GM10248 (cell line): ENCODE measurements at regions not wholly inside any gene's neighbourhood (a gene's known extent, or its start where the extent isn't known, plus 50 kb on each side); places are given as distances from the start of the nearest gene placed in this dataset.

Experiments used
- CTCF ChIA-PET: fragments of 300-600 bp; sonication (Branson Sonifier 250); formaldehyde crosslinking; extraction: SDS; loops from one replicate; lab custom pipeline; 2021; ENCODE audit warnings: antibody characterized with exemption; lab: Yijun Ruan, JAX
- POLR2A ChIA-PET: fragments of 350-650 bp; sonication (Branson Sonifier 250); formaldehyde crosslinking; extraction: SDS; loops from one replicate; lab custom pipeline; 2020; ENCODE audit warnings: antibody characterized with exemption; lab: Yijun Ruan, JAX
- DNase-seq: peaks from one replicate; pipeline ENCODE4 v3.0.0; 2012; ENCODE audit errors: extremely low spot score
- TF ChIP-seq, protein P1 (sequence below): IDR thresholded peaks from 2 replicates; pipeline ENCODE4 v1.5.1; 2012; ENCODE audit warnings: mild to moderate bottlenecking, low read depth; ENCODE audit errors: extremely low read depth, missing control alignments, control extremely low read depth

DNA sequence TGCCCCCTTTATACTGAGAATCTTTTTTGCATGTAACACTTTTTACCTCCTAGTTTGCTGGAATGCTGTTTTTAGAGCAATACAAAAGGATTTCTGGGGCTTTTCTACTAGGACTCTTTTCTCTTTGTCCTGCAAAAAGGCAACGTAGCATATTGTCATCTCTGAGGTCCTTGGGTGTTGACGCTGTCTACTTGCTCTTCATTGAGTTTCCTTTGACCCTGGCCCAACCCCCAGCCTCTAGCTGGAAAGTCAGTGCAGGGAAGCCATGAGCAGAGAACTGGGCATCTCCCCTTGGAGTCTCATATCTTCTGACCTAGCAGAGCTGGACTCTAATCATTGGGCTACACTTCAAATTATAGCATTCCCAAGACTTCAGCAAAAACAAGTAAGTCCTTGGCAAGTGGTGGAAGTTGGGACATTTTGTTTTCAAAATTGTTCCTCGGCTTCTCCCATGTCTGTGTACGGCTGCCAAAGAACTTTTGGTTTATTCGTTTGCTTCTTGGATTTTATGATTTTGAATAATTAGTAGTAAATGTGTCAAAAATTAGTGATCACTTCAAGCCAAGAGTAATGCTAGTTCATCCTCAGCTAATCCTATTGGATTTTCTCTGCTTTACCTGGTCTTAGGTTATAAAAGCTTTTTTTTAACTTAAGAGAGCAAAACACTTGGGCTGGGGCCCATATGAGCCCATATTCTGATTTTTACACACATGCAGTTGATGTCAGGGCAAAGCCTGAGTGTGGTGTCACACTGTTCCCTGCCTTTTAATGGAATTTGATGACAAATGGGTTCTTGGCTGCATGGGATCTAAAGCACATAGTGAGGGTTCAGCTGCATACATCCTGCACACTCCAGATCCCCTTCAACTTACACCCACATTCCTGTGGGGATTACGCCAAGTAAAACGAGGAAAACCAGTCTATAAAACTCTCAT is 419.5 kb upstream of the C2CD4B start:
- ChIA-PET POLR2A (no interaction called here), CTCF (no interaction called here)
- TF ChIP-seq, protein P1, sequence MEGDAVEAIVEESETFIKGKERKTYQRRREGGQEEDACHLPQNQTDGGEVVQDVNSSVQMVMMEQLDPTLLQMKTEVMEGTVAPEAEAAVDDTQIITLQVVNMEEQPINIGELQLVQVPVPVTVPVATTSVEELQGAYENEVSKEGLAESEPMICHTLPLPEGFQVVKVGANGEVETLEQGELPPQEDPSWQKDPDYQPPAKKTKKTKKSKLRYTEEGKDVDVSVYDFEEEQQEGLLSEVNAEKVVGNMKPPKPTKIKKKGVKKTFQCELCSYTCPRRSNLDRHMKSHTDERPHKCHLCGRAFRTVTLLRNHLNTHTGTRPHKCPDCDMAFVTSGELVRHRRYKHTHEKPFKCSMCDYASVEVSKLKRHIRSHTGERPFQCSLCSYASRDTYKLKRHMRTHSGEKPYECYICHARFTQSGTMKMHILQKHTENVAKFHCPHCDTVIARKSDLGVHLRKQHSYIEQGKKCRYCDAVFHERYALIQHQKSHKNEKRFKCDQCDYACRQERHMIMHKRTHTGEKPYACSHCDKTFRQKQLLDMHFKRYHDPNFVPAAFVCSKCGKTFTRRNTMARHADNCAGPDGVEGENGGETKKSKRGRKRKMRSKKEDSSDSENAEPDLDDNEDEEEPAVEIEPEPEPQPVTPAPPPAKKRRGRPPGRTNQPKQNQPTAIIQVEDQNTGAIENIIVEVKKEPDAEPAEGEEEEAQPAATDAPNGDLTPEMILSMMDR = no peak
- no peak for DNase-seq

DNA sequence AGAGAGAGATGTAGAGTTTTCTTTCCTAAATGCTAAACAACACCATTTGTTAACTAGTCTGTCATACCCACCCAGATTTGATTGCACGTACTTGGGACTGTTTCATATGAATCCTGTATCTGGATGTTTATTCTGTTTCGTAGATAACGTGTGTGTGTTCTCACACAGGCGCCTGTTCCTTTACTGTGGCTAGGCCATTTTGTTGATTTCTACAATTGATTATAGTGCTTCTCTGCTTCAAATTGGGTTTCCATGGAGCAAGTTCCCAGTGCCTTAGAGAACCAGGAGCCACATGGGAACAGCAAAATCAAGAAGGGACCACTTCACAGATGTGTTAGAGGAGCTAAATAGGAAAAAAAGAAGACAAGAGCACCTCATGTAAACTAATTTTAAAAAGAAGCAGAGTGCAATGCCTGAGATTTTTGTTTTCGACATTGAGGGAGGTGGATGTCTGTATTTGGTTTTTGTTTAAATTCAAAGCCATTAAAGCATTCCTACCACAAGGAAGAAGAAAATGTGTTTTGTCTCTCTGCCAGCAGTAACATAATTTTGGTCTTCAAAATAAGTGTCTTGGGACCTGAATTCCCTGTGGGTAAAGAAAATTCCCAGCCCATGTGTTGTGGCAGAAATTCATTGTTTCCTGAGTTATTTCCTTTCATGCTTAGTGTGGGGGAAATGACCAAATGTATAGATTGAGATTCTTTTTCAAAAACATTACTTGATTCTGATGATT is 424.0 kb upstream of the C2CD4B start:
- ChIA-PET CTCF (no interaction called here), POLR2A (no interaction called here)
- no peak for DNase-seq
- TF ChIP-seq, protein P1 = no peak

DNA sequence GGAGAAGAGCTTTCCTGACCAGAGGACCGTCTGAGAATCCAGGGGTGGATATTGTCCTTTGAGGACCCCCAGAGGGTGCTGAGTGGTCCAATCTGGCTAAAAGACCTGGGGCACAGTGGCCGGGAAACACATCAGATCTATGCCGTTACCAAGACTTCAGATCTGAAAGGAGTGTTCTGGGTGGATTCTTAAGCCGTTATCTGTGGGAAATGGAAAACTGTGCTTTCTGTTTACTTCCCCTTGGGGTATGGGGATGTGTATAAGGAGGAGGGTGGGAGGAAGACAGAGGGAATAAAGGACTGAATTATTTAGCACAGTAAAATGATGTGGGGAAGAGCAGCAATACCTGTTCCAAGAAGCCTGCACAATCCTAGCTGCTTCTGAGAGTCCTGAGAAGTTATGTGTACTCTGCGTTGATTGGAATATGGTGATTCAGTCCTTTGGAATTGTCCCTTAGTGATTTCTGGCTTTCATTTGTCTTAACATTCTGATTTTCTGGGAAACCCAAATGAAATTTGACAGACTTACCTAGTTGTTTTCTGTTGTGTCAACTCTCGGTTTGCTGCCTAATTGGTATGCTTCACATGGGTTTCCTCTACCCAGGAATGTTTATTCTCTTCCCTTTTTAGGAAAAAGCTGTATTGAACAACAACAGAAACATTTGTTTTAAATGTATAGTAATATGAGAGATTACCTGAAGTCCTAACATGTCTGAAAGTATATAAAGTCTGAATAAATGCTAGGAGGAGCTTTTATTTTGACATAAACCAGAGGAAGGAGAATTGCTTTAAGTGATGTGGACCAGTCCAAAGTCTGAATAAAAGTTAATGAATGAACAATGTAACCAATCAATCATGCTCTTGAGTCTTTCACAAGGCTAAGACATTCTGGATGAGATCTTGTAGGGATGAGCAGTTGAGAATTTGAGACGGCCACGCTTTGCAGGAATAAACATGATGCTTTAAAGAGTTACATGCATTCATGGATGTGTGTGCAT is 427.1 kb upstream of the C2CD4B start:
- TF ChIP-seq, protein P1 = no peak
- DNase-seq = no peak
- ChIA-PET POLR2A (no interaction called here), CTCF (interaction anchor here (1.4 kb wide), 1 partner anchor 19 kb away, joined by 3 read pairs; no protein-coding TSS in a partner anchor)

DNA sequence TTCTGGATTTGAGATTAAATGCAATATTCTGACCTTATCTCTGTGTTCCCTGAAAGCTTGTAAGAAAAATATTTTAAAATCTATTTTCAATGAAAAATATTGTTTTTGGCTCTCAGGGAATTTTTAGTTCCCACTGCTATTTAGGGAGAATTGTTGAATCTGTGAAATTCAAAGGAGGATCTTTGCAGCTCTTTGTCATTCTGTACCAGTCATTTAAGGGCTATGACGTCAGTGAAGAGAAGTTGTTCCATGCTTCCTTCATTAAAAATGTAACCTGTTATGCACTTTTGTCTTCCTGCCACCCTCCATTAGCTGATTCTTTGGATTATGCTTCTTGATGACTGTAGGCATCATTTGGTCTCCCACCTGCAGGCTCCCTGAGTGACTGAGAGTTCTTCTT is 427.8 kb upstream of the C2CD4B start:
- CTCF ChIA-PET = interaction anchor here (1.4 kb wide), 1 partner anchor 18 kb away, joined by 3 read pairs; no protein-coding TSS in a partner anchor
- POLR2A ChIA-PET = no interaction called here
- TF ChIP-seq, protein P1 = no peak
- no peak for DNase-seq

DNA sequence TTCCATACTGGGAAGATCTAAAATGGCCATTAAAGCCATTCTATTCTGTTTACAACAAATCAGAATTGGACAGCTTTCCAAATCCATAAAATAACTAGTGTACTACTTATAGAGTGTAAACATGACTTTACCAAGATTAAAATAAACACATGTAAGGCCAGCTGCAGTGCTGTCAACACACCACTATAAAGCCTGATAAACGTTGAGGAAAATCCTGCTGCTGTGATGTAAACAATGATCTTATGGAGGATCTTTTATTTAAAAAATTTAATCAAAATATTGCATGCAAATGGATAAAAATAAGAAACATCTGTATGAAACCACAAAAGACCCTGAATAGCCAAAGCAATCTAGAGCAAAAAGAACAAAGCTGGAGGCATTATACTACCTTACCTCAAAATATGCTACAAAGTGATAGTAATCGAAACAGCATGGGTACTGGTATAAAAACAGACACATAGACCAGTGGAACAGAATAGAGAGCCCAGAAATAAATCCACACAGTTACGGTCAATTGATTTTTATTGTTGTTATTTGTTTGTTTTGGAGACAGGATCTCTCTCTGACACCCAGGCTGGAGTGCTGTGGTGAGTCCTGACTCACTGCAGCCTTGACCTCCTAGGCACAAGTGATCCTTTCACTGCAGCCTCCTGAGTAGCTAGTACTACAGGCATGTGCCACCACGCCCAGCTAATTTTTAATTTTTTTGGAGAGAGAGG is 428.8 kb upstream of the C2CD4B start:
- CTCF ChIA-PET = no interaction called here

More for the DNA sequence above, 428.8 kb upstream of the C2CD4B start:
- DNase-seq = no peak
- TF ChIP-seq, protein P1 = no peak
- POLR2A ChIA-PET = no interaction called here
